ENCODE measurements at regions not wholly inside any gene's neighbourhood (a gene's known extent, or its start where the extent isn't known, plus 50 kb on each side); places are given as distances from the start of the nearest gene placed in this dataset.

- WGBS, 2 donors: 93 to 97% methylated on average over 1 of the region's 1 CpG
- DNase-seq: no peak
- TF ChIP-seq CTCF (IDR thresholded peaks at IDR 0.05) (no peak), POLR2A (IDR thresholded peaks at IDR 0.05) (no peak)
Observed at GRCh38 chr1:55456971-55457370, 241.8 kb upstream of the USP24 start.

GRCh38 chr1:55448261-55448660 lies 233.1 kb upstream of the USP24 start:
- intact Hi-C loops (cut with DNase I; ENCODE audit: low total_unique reads): no loop called here
- H3K9me3 ChIP-seq: no peaks in the 10 kb centered on the region

More at GRCh38 chr1:55456971-55457370, 241.8 kb upstream of the USP24 start:
- intact Hi-C loops (cut with DNase I; ENCODE audit: low total_unique reads): no loop called here
- Histone ChIP-seq H3K27me3 (no peaks in the 10 kb centered on the region), H3K36me3 (ENCODE audit: low read depth, missing control alignments) (no peaks in the 10 kb centered on the region), H3K27ac (no peak overlapping the region), H3K4me3 (no peak overlapping the region), H3K4me1 (no peaks in the 10 kb centered on the region), H3K9me3 (no peaks in the 10 kb centered on the region)

GRCh38 chr1:55447488-55447887 lies 232.3 kb upstream of the USP24 start:
- no peak for DNase-seq
- Histone ChIP-seq H3K36me3 (ENCODE audit: low read depth, missing control alignments) (no peaks in the 10 kb centered on the region), H3K27me3 (no peaks in the 10 kb centered on the region), H3K27ac (no peak overlapping the region), H3K4me1 (peaks cover 3% of the 10 kb centered on the region), H3K9me3 (no peaks in the 10 kb centered on the region), H3K4me3 (no peak overlapping the region)
- WGBS, 2 donors: 44 to 83% methylated on average over 2 of the region's 2 CpGs
- intact Hi-C loops (cut with DNase I; ENCODE audit: low total_unique reads): no loop called here
- TF ChIP-seq CTCF (IDR thresholded peaks at IDR 0.05) (no peak), POLR2A (IDR thresholded peaks at IDR 0.05) (no peak)

More at GRCh38 chr1:55448261-55448660, 233.1 kb upstream of the USP24 start:
- no peak overlapping the region for H3K27ac ChIP-seq
- no peak for DNase-seq
- TF ChIP-seq CTCF (IDR thresholded peaks at IDR 0.05): no peak
- TF ChIP-seq POLR2A (IDR thresholded peaks at IDR 0.05): no peak
- H3K4me1 ChIP-seq: no peaks in the 10 kb centered on the region
- no peaks in the 10 kb centered on the region for H3K36me3 ChIP-seq (ENCODE audit: low read depth, missing control alignments)
- no peak overlapping the region for H3K4me3 ChIP-seq
- no peaks in the 10 kb centered on the region for H3K27me3 ChIP-seq

- DNase-seq: no peak
- intact Hi-C loops (cut with DNase I; ENCODE audit: low total_unique reads): no loop called here
- Histone ChIP-seq H3K4me3 (no peak overlapping the region), H3K36me3 (ENCODE audit: low read depth, missing control alignments) (no peaks in the 10 kb centered on the region), H3K27ac (no peak overlapping the region), H3K9me3 (no peaks in the 10 kb centered on the region), H3K27me3 (no peaks in the 10 kb centered on the region), H3K4me1 (peaks cover 3% of the 10 kb centered on the region)
- no peak for TF ChIP-seq CTCF (IDR thresholded peaks at IDR 0.05)
- TF ChIP-seq POLR2A (IDR thresholded peaks at IDR 0.05): no peak
- 97% methylated on average over 2 of the region's 2 CpGs for WGBS, 2 donors
Observed at GRCh38 chr1:55446351-55446750, 231.2 kb upstream of the USP24 start.

GRCh38 chr1:55445416-55445815 lies 230.3 kb upstream of the USP24 start:
- Histone ChIP-seq H3K4me1 (peaks cover 3% of the 10 kb centered on the region), H3K4me3 (no peak overlapping the region), H3K9me3 (no peaks in the 10 kb centered on the region), H3K27ac (no peak overlapping the region), H3K36me3 (ENCODE audit: low read depth, missing control alignments) (no peaks in the 10 kb centered on the region), H3K27me3 (no peaks in the 10 kb centered on the region)
- TF ChIP-seq CTCF (IDR thresholded peaks at IDR 0.05) (no peak), POLR2A (IDR thresholded peaks at IDR 0.05) (no peak)
- intact Hi-C loops (cut with DNase I; ENCODE audit: low total_unique reads): no loop called here
- 90 to 96% methylated on average over 2 of the region's 2 CpGs for WGBS, 2 donors
- no peak for DNase-seq

Measured in testis (tissue), 2 donors.